GM12875 (cell line): ENCODE measurements at regions not wholly inside any gene's neighbourhood (a gene's known extent, or its start where the extent isn't known, plus 50 kb on each side); places are given as distances from the start of the nearest gene placed in this dataset.

Experiments
- H3K4me3 ChIP-seq: one replicate; pipeline ENCODE4 v1.5.1; 2011; ENCODE audit warnings: low read depth, low read length, control low read depth
- TF ChIP-seq, protein P1 (sequence below): IDR thresholded peaks from 2 replicates; pipeline ENCODE4 v1.5.1; 2011; ENCODE audit warnings: low read depth, mild to moderate bottlenecking, control low read depth, inconsistent platforms, low read length, moderate library complexity, borderline replicate concordance; ENCODE audit not compliant: insufficient read depth

DNA sequence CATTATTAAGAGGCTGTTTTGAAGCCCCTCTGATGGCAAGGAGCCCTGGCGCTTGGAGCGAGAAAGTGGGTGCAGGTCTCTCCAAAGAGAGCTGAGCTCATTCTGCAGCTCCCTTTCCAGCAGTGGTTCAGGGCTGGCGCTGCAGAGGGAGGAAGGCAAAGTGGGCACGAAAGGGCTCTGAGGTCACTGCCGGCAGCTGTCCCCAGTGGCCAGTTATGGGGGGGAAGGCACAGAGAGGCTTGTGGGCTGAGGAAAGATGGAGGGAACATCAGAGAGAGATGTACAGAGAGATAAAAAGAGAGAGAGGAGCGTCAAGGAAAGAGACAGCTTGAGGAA lies 75.2 kb upstream of the TBX5 start:
- TF ChIP-seq, protein P1, sequence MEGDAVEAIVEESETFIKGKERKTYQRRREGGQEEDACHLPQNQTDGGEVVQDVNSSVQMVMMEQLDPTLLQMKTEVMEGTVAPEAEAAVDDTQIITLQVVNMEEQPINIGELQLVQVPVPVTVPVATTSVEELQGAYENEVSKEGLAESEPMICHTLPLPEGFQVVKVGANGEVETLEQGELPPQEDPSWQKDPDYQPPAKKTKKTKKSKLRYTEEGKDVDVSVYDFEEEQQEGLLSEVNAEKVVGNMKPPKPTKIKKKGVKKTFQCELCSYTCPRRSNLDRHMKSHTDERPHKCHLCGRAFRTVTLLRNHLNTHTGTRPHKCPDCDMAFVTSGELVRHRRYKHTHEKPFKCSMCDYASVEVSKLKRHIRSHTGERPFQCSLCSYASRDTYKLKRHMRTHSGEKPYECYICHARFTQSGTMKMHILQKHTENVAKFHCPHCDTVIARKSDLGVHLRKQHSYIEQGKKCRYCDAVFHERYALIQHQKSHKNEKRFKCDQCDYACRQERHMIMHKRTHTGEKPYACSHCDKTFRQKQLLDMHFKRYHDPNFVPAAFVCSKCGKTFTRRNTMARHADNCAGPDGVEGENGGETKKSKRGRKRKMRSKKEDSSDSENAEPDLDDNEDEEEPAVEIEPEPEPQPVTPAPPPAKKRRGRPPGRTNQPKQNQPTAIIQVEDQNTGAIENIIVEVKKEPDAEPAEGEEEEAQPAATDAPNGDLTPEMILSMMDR = no peak
- no peak overlapping the region for H3K4me3 ChIP-seq

DNA sequence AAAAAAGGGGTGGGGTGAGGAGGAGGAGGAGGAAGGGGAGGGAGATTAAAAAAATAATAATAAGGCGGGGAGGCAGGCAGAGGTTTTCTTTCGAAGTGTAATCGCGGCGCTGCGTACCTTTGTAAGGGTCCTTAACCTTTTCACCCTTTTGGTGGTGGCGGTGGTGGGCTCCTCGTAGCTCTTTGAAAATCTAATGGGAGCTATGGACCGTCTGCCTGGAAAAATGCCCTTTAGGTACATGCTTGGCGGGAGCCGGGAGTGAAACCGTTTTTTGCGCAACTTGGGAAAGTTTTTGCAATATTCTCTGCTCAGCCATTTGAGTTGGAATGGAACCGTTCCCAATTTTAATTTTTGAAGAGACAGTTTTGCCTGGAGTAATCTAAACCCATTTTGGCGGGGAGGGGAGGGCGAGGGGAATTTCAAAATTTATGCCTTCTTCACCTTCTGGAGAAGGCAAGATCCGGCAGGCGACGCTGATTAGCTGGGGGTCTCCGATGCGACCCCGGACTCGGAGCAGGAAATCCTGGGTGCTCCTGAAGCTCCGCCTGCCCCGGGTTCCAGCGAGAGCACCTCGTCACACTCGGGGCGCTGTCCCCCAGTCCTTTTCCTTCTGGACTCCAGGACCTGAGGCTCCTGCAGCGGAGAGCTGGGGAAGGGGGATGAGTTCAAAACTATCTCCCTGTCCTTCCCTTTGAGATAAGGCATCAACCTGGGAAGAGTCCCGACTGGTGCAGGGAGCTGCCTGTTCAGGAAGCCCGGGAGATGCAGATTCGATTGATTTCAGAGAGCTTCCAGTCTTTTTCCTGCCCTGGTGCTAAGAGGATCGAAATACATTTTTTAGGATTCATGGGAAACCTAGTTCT lies 74.6 kb upstream of the TBX5 start:
- no peak overlapping the region for H3K4me3 ChIP-seq
- TF ChIP-seq, protein P1 = no peak

DNA sequence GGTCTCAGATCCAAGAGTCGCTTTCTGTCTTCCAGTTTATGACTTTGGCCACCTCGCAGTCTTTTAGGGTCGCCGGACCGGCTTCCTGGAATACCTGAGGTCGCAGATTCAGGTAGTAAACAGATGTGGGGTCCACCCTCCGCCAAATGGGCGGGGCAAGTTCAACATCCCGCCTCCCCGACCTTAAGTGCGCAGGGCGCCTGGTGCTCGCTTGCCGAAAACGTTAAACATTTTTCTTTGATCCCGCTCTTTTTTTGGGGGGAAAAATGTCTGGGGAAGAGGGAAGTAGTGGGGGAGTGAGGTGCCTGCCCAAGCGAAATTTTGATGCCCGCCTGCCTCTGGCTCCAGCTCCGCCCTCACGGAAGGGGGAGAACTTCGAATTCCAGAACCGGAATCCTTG lies 73.9 kb upstream of the TBX5 start:
- H3K4me3 ChIP-seq = no peak overlapping the region
- TF ChIP-seq, protein P1 = no peak

DNA sequence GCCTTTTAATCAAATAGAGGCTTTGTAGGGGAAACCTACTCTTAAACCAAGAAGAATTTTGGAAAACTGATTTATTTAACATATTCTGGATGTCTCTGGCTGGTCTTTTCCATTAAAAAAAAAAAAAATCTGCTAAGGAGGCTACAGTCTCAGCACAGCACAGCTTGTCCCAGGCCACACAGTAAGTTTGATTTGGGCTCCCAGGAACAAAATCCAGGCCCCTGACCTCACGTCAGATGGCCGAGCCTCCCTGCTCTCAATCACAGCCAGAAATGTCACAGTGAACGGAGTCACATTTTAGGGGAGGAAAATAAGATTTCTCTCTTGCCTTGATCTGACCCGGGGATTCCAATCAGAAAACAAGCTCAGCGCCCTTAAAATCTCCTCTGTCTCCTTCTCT lies 72.9 kb upstream of the TBX5 start:
- no peak overlapping the region for H3K4me3 ChIP-seq
- TF ChIP-seq, protein P1 = no peak

DNA sequence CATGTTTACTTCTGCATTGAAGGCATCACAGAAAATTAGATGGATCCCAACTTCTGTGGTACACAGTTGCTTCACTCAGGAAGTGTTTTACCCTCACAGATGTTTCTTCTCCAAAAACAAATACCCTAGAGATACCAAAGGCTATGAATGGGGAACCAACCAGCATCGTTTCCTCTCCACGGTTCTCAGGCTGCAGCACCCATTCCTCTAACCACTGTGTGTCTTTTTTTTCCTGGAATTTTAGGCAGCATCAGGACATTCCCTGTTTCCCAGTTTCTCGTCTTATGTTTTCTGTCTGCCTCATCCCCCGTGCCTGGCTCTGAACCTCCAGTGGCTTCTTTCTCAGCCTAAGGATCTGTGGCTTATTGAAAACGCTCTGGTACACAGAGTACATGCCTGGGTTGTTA lies 72.0 kb upstream of the TBX5 start:
- no peak overlapping the region for H3K4me3 ChIP-seq
- TF ChIP-seq, protein P1 = no peak

DNA sequence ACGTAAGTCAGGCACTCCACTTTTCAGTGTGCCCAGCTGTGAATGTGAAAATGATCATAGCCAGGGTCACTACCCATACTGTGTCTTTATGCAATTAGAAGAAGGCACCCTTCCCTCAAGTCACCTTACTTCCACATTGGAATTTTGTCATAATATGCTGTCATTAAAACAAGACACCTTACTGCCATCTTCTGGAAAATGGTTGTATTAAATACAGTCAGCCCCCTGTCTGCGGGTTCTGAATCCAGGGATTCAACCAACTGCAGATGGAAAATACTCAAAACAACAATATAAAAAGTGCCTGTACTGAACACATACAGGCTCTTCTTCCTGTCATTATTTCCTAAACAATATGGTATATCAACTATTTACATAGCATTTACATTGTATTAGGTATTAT lies 70.2 kb upstream of the TBX5 start:
- TF ChIP-seq, protein P1 = no peak
- no peak overlapping the region for H3K4me3 ChIP-seq

DNA sequence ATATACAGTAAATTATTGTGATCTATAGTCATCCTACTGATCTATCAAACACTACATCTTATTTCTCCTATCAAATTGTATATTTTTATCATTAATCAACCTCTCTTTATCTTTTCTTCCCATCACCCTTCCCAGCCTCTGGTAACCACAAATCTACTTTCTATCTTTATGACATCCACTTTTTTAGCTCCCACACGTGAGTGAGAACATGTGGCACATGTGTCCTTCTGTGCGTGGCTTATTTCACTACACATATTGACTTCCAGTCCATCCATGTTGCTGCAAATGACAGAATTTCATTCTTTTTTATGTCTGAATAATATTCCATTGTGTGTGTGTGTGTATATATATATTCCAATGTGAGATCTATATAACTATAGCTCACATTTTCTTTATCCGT lies 67.8 kb upstream of the TBX5 start:
- TF ChIP-seq, protein P1 = no peak
- no peak overlapping the region for H3K4me3 ChIP-seq
